LNCaP clone FGC (cell line): ENCODE measurements at regions not wholly inside any gene's neighbourhood (a gene's known extent, or its start where the extent isn't known, plus 50 kb on each side); places are given as distances from the start of the nearest gene placed in this dataset.
"Not testable (repeated sequence)": the region's sequence is repeated elsewhere in the genome, so short reads cannot be mapped to it uniquely, and the experiment has no call there.

Experiments used
- DNase-seq: peaks from one replicate; pipeline ENCODE4 v3.0.0-alpha.2; 2011; ENCODE audit warnings: low read depth
- H3K4me3 ChIP-seq: 2 replicates; pipeline ENCODE4 v1.5.1; 2011; ENCODE audit warnings: mild to moderate bottlenecking, low read depth, low read length, control low read depth
- CTCF ChIP-seq: IDR thresholded peaks from 2 replicates; pipeline ENCODE4 v1.5.1; 2012; ENCODE audit warnings: mild to moderate bottlenecking; ENCODE audit not compliant: control insufficient read depth, insufficient read depth; ENCODE audit errors: extremely low read depth

- TF ChIP-seq CTCF: no peak
- H3K4me3 ChIP-seq: no peak overlapping the region
- DNase-seq: no peak
Observed at GRCh38 chr2:175732531-175732930, 269.5 kb downstream of the LNPK start.

DNA sequence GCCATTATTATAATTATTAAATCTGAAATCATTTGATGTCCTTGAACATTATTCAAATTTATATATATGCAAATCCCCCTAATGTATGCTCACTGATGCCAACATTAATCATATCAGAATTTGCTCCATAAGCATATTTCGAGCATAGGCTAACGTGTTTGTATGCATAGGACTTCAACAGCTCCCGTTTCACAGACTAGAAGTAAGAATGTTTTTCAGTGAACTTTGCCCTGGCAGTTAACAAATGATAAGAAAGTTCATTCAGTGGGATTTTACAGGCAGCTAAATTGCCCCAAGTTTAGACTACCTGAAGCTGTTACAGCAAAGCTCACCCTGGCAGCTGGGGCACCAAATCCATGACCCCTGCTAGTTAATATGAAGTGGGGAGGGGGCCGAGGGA, 272.0 kb downstream of the LNPK start:
- no peak for TF ChIP-seq CTCF
- DNase-seq: no peak
- H3K4me3 ChIP-seq: no peak overlapping the region

DNA sequence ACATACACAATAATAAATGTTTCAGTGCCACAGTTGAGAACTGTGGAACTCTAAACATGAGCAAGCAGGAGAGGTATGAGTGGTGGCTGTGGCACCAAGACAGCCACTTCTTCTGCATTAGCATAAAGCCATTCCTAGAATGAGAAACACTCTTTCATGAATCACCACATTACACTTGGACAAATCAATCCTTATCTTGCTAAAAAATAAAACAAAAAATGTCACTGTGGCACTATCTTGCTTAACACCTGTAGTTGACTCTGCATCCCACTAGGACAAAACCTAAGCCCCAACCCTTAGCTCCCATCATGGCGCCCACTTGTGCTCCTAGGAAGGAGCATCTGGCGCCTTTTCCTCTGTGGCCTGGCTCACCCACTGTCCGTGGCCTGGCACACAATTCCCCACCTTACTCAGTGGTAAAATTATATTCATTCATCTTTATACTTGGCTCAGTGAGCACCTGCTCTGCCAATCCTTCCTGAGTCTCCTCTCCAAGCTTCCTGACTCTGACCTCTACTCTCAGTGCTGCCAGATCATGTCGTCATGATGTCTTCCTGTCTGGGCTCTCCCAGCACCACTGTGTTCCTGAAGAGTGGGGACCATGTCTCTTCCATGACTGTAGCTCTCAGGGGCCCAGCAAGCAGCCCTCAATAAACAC, 272.9 kb downstream of the LNPK start:
- DNase-seq: no peak
- TF ChIP-seq CTCF: no peak
- H3K4me3 ChIP-seq: no peak overlapping the region

- no peak overlapping the region for H3K4me3 ChIP-seq
- no peak for TF ChIP-seq CTCF
- no peak for DNase-seq
Observed at GRCh38 chr2:175728032-175728431, 274.0 kb downstream of the LNPK start.

GRCh38 chr2:175726223-175726622, 275.8 kb downstream of the LNPK start:
- H3K4me3 ChIP-seq: no peak overlapping the region
- no peak for TF ChIP-seq CTCF
- DNase-seq: no peak

DNA sequence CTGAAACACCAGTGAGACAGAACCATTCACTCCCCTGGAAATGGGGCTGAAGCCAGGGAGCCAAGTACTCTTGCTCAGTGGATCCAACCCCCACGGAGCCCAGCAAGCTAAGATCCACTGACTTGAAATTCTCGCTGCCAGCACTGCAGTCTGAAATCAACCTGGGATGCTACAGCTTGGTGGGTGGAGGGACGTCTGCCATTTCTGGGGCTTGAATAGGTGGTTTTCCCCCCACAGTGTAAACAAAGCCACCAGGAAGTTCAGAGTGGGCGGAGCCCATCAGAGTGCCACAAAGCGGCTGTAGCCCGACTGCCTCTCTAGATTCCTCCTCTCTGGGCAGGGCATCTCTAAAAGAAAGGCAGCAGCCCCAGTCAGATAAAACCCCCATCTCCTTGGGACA, 292.8 kb downstream of the LNPK start:
- no peak for DNase-seq
- TF ChIP-seq CTCF: no peak
- H3K4me3 ChIP-seq: no peak overlapping the region

DNA sequence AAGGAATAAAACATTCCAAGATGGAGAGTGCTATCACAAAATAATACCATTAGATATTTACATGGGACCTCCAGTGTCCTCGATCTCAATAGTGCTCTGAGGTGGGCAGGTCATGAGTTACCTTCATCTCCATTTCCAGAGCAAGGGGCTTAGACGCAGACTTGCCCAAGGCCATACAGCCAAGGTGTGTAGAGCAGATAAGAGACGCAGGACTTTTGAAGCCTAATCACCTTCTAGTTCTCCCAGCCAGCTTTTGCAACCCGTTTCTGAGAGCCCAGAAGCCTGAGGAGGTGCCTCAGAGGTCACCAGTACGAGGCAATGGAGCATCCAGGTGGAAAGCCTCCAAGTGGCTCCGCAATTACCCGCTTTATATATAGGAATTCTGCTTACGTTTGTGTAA, 294.7 kb downstream of the LNPK start:
- TF ChIP-seq CTCF: no peak
- H3K4me3 ChIP-seq: no peak overlapping the region

DNA sequence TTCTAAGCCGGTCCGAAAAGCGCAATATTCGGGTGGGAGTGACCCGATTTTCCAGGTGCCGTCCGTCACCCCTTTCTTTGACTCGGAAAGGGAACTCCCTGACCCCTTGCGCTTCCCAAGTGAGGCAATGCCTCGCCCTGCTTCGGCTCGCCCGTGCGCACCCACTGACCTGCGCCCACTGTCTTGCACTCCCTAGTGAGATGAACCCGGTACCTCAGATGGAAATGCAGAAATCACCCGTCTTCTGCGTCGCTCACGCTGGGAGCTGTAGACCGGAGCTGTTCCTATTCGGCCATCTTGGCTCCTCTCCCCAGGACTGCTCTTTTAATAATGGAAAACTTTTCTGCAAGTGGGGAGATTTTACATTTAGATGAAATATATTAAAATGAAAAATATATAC, 297.5 kb downstream of the LNPK start:
- DNase-seq, H3K4me3 ChIP-seq: not testable (repeated sequence)

More for the DNA sequence above, 294.7 kb downstream of the LNPK start:
- no peak for DNase-seq
